GM06990 (cell line): ENCODE measurements at regions not wholly inside any gene's neighbourhood (a gene's known extent, or its start where the extent isn't known, plus 50 kb on each side); places are given as distances from the start of the nearest gene placed in this dataset.
"Not testable (repeated sequence)": the region's sequence is repeated elsewhere in the genome, so short reads cannot be mapped to it uniquely, and the experiment has no call there.

Experiments
- DNase-seq: peaks from one replicate; pipeline ENCODE4 v3.0.0-alpha.2; 2011; ENCODE audit not compliant: insufficient read length; ENCODE audit errors: extremely low read depth
- H3K27me3 ChIP-seq: replicated peaks from 2 replicates; pipeline ENCODE4 v1.6.0; 2011; ENCODE audit warnings: low read length; ENCODE audit not compliant: control insufficient read depth, insufficient read depth
- H3K36me3 ChIP-seq: 2 replicates; pipeline ENCODE4 v1.5.1; 2011; ENCODE audit warnings: low read length; ENCODE audit not compliant: control insufficient read depth, insufficient read depth
- H3K4me3 ChIP-seq: replicated peaks from 2 replicates; pipeline ENCODE4 v1.5.1; 2011; ENCODE audit warnings: low read depth, mild to moderate bottlenecking, control low read depth, low read length
- CTCF ChIP-seq: IDR thresholded peaks from 2 replicates; pipeline ENCODE4 v1.5.1; 2011; ENCODE audit warnings: low read length, control low read depth, mild to moderate bottlenecking, inconsistent platforms; ENCODE audit not compliant: insufficient read depth, poor library complexity, severe bottlenecking

- peaks cover 2% of the 10 kb centered on the region; the same call in 1 of the 2 replicates for H3K27me3 ChIP-seq
- H3K4me3 ChIP-seq = no peak overlapping the region
- DNase-seq = no peak
- no peaks in the 10 kb centered on the region for H3K36me3 ChIP-seq
- TF ChIP-seq CTCF = no peak
These were observed 341.2 kb downstream of the SETD4 start for GRCh38 chr21:35719080-35719479.

- no peak for TF ChIP-seq CTCF
- Histone ChIP-seq H3K4me3 (no peak overlapping the region), H3K27me3 (peaks cover 2% of the 10 kb centered on the region; the same call in 1 of the 2 replicates), H3K36me3 (no peaks in the 10 kb centered on the region)
- DNase-seq = no peak
These were observed 343.3 kb downstream of the SETD4 start for GRCh38 chr21:35716876-35717565.

- H3K36me3 ChIP-seq = no peaks in the 10 kb centered on the region
- H3K27me3 ChIP-seq = peaks cover 2% of the 10 kb centered on the region; the same call in 1 of the 2 replicates
- DNase-seq = no peak
- TF ChIP-seq CTCF = no peak
- no peak overlapping the region for H3K4me3 ChIP-seq
These were observed 346.4 kb downstream of the SETD4 start for GRCh38 chr21:35713914-35714313.

- H3K27me3 ChIP-seq = no peaks in the 10 kb centered on the region; the same call in 1 of the 2 replicates
- H3K4me3 ChIP-seq = no peak overlapping the region
- DNase-seq = no peak
- TF ChIP-seq CTCF = no peak
- H3K36me3 ChIP-seq = no peaks in the 10 kb centered on the region
These were observed 348.7 kb downstream of the SETD4 start for GRCh38 chr21:35711661-35712060.

GRCh38 chr21:35711213-35711612 lies 349.1 kb downstream of the SETD4 start:
- DNase-seq = no peak
- H3K4me3 ChIP-seq = no peak overlapping the region
- no peaks in the 10 kb centered on the region for H3K36me3 ChIP-seq
- TF ChIP-seq CTCF = no peak
- no peaks in the 10 kb centered on the region; the same call in 1 of the 2 replicates for H3K27me3 ChIP-seq

- H3K27me3 ChIP-seq, H3K4me3 ChIP-seq, H3K36me3 ChIP-seq, DNase-seq: not testable (repeated sequence)
These were observed 350.3 kb downstream of the SETD4 start for GRCh38 chr21:35709990-35710389.
